GM19452 (cell line): ENCODE measurements at regions not wholly inside any gene's neighbourhood (a gene's known extent, or its start where the extent isn't known, plus 50 kb on each side); places are given as distances from the start of the nearest gene placed in this dataset.
"Not testable (repeated sequence)": the region's sequence is repeated elsewhere in the genome, so short reads cannot be mapped to it uniquely, and the experiment has no call there.

ENCODE experiments used
- ATAC-seq: cut with Tn5 transposase; IDR thresholded peaks from one replicate; pipeline ENCODE4 v1.9.1; 2021; ENCODE audit not compliant: unreplicated experiment

DNA sequence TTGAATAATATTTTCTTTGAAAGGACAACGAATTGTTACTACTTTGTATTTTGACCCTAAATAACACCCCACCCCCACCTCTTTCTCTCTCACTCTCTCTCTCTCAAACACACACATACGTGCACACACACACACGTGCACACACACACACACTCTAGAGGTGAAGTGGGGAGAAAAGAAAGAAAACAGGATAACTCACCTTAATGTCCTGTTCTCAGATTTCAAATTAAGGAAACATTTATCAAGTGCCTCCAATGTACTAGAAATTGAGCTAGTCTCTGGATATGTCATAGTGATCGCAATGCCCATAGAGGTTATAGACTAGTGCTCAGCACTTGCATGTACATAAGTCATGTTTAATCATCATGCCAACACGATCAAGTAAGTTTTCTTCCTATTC is 1483.6 kb upstream of the SEL1L start:
- no peak for ATAC-seq

DNA sequence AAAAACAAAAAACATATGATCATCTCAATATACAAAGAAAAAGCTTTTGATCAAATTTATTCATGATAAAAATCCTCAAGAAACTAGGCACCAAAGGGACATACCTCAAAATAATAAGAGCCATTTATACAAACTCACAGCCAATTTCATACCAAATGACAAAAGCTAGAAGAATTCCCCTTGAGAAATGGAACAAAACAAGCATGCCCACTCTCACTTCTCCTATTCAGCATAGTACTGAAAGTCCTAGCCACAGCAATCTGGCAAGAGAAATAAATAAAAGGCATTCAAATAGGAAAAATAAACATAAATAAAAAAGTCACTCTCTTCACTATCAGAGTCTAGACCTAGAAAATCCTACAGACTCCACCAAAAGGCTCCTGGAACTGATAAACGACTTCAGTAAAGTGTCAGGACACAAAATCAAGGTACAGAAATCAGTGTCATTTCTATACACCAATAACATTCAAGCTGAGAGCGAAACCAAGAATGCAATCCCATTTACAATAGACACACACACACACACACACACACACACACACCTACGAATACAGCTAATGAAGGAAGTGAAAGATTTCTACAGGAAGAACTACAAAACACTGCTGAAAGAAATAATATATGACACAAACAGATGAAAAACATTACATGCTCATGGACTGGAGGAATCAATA is 1486.2 kb upstream of the SEL1L start:
- no peak for ATAC-seq

- ATAC-seq, result no peak
Observed at GRCh38 chr14:83021323-83021722, 1487.7 kb upstream of the SEL1L start.

GRCh38 chr14:83023369-83023768 is 1489.7 kb upstream of the SEL1L start:
- no peak for ATAC-seq

- no peak for ATAC-seq
Observed at GRCh38 chr14:83041224-83041623, 1507.6 kb upstream of the SEL1L start.

GRCh38 chr14:83042858-83043257 is 1509.2 kb upstream of the SEL1L start:
- no peak for ATAC-seq

GRCh38 chr14:83044001-83044400 is 1510.3 kb upstream of the SEL1L start:
- no peak for ATAC-seq

GRCh38 chr14:83047059-83047830 is 1513.6 kb upstream of the SEL1L start:
- ATAC-seq, result no peak

- no peak for ATAC-seq
Observed at GRCh38 chr14:83053022-83053710, 1519.5 kb upstream of the SEL1L start.

DNA sequence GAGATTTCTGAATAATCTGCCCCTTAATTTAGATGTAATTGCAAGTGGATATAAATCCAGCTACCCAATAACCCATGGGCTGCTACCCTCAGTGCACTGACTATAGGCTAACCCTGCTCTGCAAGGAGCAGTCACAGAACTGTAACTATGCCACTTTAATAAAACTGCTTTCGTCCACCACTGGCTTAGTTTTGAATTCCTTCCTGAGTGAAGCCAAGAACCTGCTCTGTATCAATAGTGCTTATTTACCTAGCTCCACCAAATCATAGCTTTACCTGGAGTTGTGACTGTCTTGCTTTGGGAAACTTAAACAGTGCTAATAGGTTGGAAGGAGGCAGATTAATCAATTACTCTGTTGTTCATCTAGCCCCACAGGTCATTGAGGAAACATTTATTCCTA is 1524.4 kb upstream of the SEL1L start:
- ATAC-seq, result no peak

GRCh38 chr14:83071888-83072501 is 1538.3 kb upstream of the SEL1L start:
- no peak for ATAC-seq

- ATAC-seq, result no peak
Observed at GRCh38 chr14:83085136-83085535, 1551.5 kb upstream of the SEL1L start.

GRCh38 chr14:83085725-83086124 is 1552.1 kb upstream of the SEL1L start:
- no peak for ATAC-seq

- not testable (repeated sequence) for ATAC-seq
Observed at GRCh38 chr14:83091991-83092956, 1558.6 kb upstream of the SEL1L start.

DNA sequence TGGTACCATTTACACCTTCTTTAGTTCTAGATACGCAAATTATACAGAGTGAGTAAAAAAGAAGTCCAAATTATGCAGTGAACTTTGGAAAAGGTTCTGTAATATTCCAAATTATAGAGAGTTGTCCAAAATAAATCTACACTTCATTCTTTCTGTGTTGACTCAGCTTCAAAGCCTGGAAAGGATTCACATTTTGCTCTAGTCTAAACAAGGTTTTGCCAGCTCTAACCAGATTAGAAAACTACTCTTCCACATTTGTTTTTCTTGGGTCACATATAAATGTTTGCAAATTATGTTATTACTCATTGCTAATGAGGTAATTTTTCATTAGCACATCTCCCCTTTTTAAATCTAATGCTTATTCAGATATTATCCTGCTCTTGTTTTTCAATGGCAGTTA is 1562.4 kb upstream of the SEL1L start:
- no peak for ATAC-seq

DNA sequence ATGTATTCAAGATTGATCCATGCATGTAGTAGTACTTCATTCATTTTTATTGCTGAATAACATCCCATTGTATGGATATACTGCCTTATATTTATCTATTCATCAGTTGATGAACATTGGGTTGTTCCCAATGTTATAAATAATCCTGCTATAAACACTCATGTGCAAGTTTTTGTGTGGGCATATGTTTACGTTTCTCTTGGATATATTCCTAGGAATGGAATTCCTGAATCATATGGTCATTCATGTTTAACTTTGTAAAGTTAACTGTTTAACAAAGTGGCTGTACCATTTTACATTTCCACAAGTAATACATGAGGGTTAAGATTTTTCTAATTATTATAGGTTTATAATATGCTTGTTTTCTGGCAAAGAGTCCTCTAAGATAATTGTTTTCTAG is 1568.2 kb upstream of the SEL1L start:
- no peak for ATAC-seq

- no peak for ATAC-seq
Observed at GRCh38 chr14:83118029-83118428, 1584.4 kb upstream of the SEL1L start.

DNA sequence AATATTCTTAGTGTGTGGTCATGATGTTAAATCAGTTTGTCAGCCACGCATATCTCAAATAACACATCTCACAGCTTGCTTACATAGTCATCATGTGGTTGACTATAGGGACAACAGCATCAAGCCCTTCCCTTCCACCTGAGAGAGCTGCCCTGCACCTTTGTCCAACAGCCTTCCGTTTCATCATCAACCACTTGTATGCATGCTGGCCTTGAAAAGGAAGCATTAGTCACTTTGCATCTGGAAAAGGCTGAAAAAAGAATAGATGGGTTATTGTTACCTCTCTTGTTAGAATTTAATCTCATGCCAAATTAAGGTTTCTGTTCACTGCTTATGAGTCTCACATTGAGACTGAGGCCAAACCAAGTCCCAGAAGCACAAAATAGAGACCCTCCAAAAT is 1586.5 kb upstream of the SEL1L start:
- ATAC-seq, result no peak

DNA sequence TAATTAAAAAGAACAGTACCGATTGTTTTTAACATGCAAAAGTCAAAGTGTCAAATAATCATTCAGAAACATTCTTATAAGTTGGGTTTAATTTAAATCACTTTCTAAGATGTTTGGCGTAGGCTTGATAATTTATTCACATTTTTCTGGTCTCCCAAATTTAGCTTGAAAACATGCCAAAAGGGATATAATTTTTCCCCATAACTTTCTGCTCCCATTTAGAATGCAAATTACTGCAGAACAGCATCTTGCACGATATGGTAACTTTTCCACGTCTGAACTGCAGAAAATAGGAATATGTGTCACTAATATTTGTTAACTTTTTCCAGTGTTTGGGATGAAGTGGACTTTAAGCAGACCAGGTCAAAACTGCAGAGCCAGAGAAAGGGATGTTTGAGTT is 1592.4 kb upstream of the SEL1L start:
- no peak for ATAC-seq

DNA sequence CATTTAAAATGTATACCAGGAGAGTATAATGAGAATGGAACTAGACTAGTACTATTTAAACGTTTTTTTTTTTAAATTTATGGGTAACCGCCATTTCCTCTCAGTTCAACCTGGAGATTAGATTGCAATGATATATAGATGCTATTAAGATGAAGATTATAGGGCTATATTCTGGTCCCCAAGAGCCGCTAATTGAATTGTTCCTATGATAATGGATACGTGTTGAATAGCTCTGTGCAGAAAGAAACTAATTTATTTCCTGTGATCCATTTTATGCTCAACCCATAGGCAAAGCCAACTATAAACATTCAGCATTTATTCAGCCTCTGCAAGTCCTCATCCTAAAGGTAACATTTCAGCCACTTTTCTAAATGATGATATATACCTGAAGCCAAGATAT is 1595.1 kb upstream of the SEL1L start:
- ATAC-seq, result no peak

- no peak for ATAC-seq
Observed at GRCh38 chr14:83129496-83129895, 1595.8 kb upstream of the SEL1L start.
